ENCODE measurements at regions not wholly inside any gene's neighbourhood (a gene's known extent, or its start where the extent isn't known, plus 50 kb on each side); places are given as distances from the start of the nearest gene placed in this dataset.

DNA sequence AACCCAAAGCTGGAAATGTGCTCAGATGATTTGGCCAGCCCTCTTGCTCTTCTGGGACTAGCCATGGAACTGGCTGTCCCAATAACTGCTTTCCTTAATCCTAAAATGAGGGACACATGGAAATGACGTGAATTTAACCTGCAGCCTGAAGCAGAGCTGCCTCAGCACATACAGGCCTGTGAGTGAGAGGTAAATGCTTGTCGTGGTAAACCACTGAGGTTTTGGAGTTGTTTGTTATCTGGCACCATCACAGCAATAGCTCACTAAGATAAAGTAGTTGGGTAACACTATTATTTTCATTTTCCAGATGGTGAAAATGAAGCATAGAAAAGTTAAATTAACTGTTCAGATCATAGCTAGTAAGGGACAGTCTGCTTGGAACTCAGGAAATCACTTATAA is 333.4 kb upstream of the CHD6 start:
- no peak for FAIRE-seq

DNA sequence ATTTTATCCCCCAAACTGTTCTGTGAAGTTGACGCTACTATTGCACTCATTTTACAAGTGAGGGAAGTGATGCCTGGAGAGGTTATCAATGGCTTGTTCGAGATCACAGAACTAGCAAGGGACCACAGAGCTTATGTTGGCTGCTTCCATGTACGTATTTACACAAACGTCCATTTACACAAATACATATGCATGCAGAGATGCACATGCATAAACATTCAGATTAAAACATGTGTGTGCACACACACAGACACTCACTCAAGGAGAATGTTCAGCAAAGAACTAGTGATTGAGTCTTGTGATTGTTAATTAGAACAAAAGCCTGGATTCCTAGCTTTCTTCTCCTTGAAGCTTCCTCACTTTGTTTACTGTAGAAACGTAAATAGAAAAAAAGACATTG is 321.5 kb upstream of the CHD6 start:
- no peak for FAIRE-seq
- Histone ChIP-seq H2AFZ (ENCODE audit: control insufficient read depth, low read length) (no peak overlapping the region), H3K27me3 (ENCODE audit: control insufficient read depth, extremely low read depth, insufficient read depth, low read length) (no peaks in the 10 kb centered on the region), H3K4me1 (ENCODE audit: control insufficient read depth, extremely low read depth, insufficient read depth, low read length) (no peaks in the 10 kb centered on the region), H3K4me2 (ENCODE audit: control insufficient read depth, extremely low read depth, insufficient read depth, low read depth, low read length) (no peak overlapping the region), H3K79me2 (ENCODE audit: control insufficient read depth, insufficient read depth, low read length) (no peaks in the 10 kb centered on the region), H3K4me3 (ENCODE audit: control insufficient read depth in 2 of 3, extremely low read depth in 1 of 3, insufficient read depth in 2 of 3, low read depth in 1 of 3, low read length in 3 of 3) (no peak overlapping the region), H3K27ac (ENCODE audit: control insufficient read depth, insufficient read depth, low read length) (no peak overlapping the region), H4K20me1 (ENCODE audit: control insufficient read depth, extremely low read depth, insufficient read depth, low read length) (no peaks in the 10 kb centered on the region), H3K9ac (ENCODE audit: control insufficient read depth, extremely low read depth, insufficient read depth, low read length) (no peak overlapping the region), H3K9me1 (ENCODE audit: control insufficient read depth, extremely low read depth, insufficient read depth, low read length) (no peaks in the 10 kb centered on the region), H3K36me3 (ENCODE audit: control insufficient read depth in 2 of 2, extremely low read depth in 1 of 2, insufficient read depth in 2 of 2, low read length in 2 of 2) (no peaks in the 10 kb centered on the region), H3K9me3 (ENCODE audit: control insufficient read depth, low read depth, low read length) (no peaks in the 10 kb centered on the region)
- dilution Hi-C loops (cut with MboI; ENCODE audit: extremely low pct_ligation_motif_present, low sequenced_read_pairs), result no loop called here
- DNase-seq (ENCODE audit: low read depth, low spot score), result no peak
- TF ChIP-seq, protein P1, sequence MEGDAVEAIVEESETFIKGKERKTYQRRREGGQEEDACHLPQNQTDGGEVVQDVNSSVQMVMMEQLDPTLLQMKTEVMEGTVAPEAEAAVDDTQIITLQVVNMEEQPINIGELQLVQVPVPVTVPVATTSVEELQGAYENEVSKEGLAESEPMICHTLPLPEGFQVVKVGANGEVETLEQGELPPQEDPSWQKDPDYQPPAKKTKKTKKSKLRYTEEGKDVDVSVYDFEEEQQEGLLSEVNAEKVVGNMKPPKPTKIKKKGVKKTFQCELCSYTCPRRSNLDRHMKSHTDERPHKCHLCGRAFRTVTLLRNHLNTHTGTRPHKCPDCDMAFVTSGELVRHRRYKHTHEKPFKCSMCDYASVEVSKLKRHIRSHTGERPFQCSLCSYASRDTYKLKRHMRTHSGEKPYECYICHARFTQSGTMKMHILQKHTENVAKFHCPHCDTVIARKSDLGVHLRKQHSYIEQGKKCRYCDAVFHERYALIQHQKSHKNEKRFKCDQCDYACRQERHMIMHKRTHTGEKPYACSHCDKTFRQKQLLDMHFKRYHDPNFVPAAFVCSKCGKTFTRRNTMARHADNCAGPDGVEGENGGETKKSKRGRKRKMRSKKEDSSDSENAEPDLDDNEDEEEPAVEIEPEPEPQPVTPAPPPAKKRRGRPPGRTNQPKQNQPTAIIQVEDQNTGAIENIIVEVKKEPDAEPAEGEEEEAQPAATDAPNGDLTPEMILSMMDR (optimal IDR thresholded peaks at IDR 0.05 in 1 of 3, IDR thresholded peaks at IDR 0.05 in 1 of 3, conservative IDR thresholded peaks at IDR 0.05 in 1 of 3; ENCODE audit: extremely low read depth in 1 of 3, insufficient read depth in 2 of 3, low read length in 3 of 3), result no peak
- no peak for TF ChIP-seq EZH2 (IDR thresholded peaks at IDR 0.05; ENCODE audit: low read length)

More for the DNA sequence above, 333.4 kb upstream of the CHD6 start:
- Histone ChIP-seq H3K9ac (ENCODE audit: control insufficient read depth, extremely low read depth, insufficient read depth, low read length) (no peak overlapping the region), H3K4me3 (ENCODE audit: control insufficient read depth in 2 of 3, extremely low read depth in 1 of 3, insufficient read depth in 2 of 3, low read depth in 1 of 3, low read length in 3 of 3) (no peak overlapping the region), H3K4me2 (ENCODE audit: control insufficient read depth, extremely low read depth, insufficient read depth, low read depth, low read length) (no peak overlapping the region), H3K4me1 (ENCODE audit: control insufficient read depth, extremely low read depth, insufficient read depth, low read length) (no peaks in the 10 kb centered on the region), H4K20me1 (ENCODE audit: control insufficient read depth, extremely low read depth, insufficient read depth, low read length) (no peaks in the 10 kb centered on the region), H3K79me2 (ENCODE audit: control insufficient read depth, insufficient read depth, low read length) (no peaks in the 10 kb centered on the region), H3K27ac (ENCODE audit: control insufficient read depth, insufficient read depth, low read length) (no peak overlapping the region), H3K27me3 (ENCODE audit: control insufficient read depth, extremely low read depth, insufficient read depth, low read length) (no peaks in the 10 kb centered on the region), H2AFZ (ENCODE audit: control insufficient read depth, low read length) (no peak overlapping the region), H3K36me3 (ENCODE audit: control insufficient read depth in 2 of 2, extremely low read depth in 1 of 2, insufficient read depth in 2 of 2, low read length in 2 of 2) (no peaks in the 10 kb centered on the region), H3K9me3 (ENCODE audit: control insufficient read depth, low read depth, low read length) (no peaks in the 10 kb centered on the region), H3K9me1 (ENCODE audit: control insufficient read depth, extremely low read depth, insufficient read depth, low read length) (no peaks in the 10 kb centered on the region)
- no peak for TF ChIP-seq EZH2 (IDR thresholded peaks at IDR 0.05; ENCODE audit: low read length)
- TF ChIP-seq, protein P1 (optimal IDR thresholded peaks at IDR 0.05 in 1 of 3, IDR thresholded peaks at IDR 0.05 in 1 of 3, conservative IDR thresholded peaks at IDR 0.05 in 1 of 3; ENCODE audit: extremely low read depth in 1 of 3, insufficient read depth in 2 of 3, low read length in 3 of 3), result no peak
- dilution Hi-C loops (cut with MboI; ENCODE audit: extremely low pct_ligation_motif_present, low sequenced_read_pairs), result no loop called here
- no peak for DNase-seq (ENCODE audit: low read depth, low spot score)
